Effector memory CD4-positive, alpha-beta T cell (primary cell): ENCODE measurements at regions not wholly inside any gene's neighbourhood (a gene's known extent, or its start where the extent isn't known, plus 50 kb on each side); places are given as distances from the start of the nearest gene placed in this dataset.

Experiments used
- DNase-seq, 3 donors: peaks; one replicate each; pipeline ENCODE4 v3.0.0-alpha.2; 2020
- H3K27ac ChIP-seq: 2 replicates; pipeline ENCODE4 v1.7.0; 2013; ENCODE audit warnings: mild to moderate bottlenecking, low read length, moderate library complexity; ENCODE audit not compliant: insufficient read depth, poor library complexity, severe bottlenecking
- H3K27me3 ChIP-seq: replicated peaks from 2 replicates; pipeline ENCODE4 v1.7.0; 2013; ENCODE audit warnings: mild to moderate bottlenecking, low read length; ENCODE audit not compliant: insufficient read depth, control insufficient read depth, poor library complexity, severe bottlenecking
- H3K36me3 ChIP-seq: 2 replicates; pipeline ENCODE4 v1.7.0; 2013; ENCODE audit warnings: mild to moderate bottlenecking, low read length, moderate library complexity; ENCODE audit not compliant: control insufficient read depth, insufficient read depth
- H3K4me1 ChIP-seq: 2 replicates; pipeline ENCODE4 v1.7.0; 2013; ENCODE audit warnings: low read length, mild to moderate bottlenecking; ENCODE audit not compliant: control insufficient read depth, insufficient read depth, poor library complexity, severe bottlenecking
- H3K4me3 ChIP-seq: 2 replicates; pipeline ENCODE4 v1.7.0; 2013; ENCODE audit warnings: low read length, low read depth, mild to moderate bottlenecking; ENCODE audit not compliant: insufficient read depth, poor library complexity, severe bottlenecking
- H3K9me3 ChIP-seq: 2 replicates; pipeline ENCODE4 v1.7.0; 2013; ENCODE audit warnings: mild to moderate bottlenecking, low read length, moderate library complexity; ENCODE audit not compliant: control insufficient read depth

DNA sequence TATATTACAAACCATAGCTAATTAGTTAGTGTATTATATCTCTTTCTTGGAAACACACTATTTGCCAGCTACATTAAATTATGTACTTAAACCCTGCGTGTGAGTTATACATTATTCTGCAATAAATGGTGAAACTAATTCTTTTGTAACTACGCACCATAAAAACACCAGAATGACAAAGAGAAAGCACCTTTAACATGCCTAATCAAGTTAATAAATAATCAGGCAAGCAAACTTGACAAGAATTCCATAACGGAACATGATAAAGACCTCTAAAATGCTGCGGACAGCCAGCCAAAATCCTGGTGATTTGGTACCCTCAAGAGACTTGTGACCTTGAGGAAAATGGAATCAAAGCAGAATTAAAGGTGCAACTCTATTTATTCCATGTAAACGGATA is 375.3 kb upstream of the KITLG start:
- Histone ChIP-seq H3K27ac (no peak overlapping the region), H3K4me1 (no peaks in the 10 kb centered on the region)
- no peak for DNase-seq

DNA sequence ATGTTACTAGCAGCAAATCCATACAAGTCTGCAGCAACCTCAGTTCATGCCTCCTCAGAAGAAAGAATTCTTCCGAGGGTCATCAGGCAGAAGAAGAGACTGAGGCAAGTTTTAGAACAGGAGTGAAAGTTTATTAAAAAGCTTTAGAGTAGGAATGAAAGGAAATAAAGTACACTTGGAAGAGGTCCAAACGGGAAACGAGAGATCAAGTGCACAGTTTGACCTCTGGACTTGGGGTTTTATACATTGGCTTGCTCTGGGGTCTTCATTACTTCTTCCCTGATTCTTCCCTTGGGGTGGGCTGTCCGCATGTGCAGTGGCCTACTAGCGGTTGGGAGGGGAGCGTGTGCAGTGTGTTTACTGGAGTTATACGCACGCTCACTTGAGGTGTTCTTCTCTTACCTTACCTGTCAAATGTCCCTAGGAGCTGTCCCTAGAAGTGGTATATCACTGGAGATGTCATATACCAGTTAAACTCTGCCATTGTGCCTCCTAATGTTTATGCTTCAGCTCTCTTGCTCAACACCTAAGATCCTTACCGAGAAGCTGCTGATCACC is 372.8 kb upstream of the KITLG start:
- no peak overlapping the region for H3K27ac ChIP-seq
- H3K9me3 ChIP-seq: no peaks in the 10 kb centered on the region
- H3K4me1 ChIP-seq: no peaks in the 10 kb centered on the region
- no peaks in the 10 kb centered on the region for H3K27me3 ChIP-seq
- no peak for DNase-seq
- H3K36me3 ChIP-seq: no peaks in the 10 kb centered on the region
- no peak overlapping the region for H3K4me3 ChIP-seq

More for the DNA sequence above, 375.3 kb upstream of the KITLG start:
- Histone ChIP-seq H3K9me3 (no peaks in the 10 kb centered on the region), H3K27me3 (no peaks in the 10 kb centered on the region), H3K4me3 (no peak overlapping the region), H3K36me3 (no peaks in the 10 kb centered on the region)

DNA sequence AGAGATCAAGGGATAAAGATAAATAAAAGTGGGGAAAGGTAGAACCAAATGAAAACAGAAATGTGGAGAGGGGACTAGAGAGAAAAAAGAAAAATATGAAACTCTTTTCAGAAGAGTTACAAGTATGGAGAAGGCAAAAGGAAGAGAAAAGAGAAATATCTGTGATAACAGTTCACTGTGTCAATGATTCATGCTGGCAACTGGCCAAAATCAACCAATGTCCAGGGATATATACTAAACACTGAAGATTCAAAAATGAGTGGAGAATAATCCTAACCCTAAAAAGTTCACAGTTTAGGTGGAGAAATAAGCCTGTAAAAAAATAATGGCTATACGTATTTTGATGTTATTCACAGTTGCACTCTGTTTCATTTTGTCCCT is 372.3 kb upstream of the KITLG start:
- H3K36me3 ChIP-seq: no peaks in the 10 kb centered on the region
- no peak for DNase-seq
- H3K27ac ChIP-seq: no peak overlapping the region
- H3K9me3 ChIP-seq: no peaks in the 10 kb centered on the region
- no peaks in the 10 kb centered on the region for H3K4me1 ChIP-seq
- no peaks in the 10 kb centered on the region for H3K27me3 ChIP-seq
- H3K4me3 ChIP-seq: no peak overlapping the region

DNA sequence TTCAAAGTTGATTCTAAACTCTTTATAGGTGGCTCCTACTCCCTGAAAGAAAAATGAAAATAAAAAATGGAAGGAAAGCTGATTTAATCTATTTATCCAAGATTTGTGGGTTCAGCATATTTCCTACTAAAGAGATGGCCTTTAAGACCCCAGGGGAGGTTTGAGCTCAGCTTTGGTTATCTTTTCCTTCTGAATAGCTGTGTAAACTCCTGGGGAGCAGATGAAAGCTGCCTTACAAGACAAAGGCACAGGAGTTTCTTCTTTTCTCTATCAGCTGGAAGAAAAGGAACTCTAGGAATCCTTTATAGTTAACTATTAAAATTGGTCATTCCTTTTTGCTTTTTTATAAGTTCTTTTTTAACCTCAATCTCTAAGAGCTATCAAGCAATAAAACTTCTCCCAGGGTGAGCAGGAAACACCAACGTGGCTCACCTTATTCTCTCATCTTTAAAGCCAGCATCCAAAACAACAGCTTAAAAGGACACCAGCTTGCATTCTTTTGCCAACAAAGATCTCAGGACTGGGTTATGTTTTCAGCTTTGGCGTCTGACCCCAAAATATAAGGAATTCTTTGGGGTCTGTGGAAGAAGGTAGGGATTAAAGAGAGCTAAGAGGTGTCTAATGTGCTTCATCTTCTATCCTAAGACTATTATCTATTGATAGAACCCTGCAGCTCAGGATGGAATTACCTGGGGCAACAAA is 371.7 kb upstream of the KITLG start:
- H3K27me3 ChIP-seq: no peaks in the 10 kb centered on the region
- no peaks in the 10 kb centered on the region for H3K9me3 ChIP-seq
- H3K4me1 ChIP-seq: no peaks in the 10 kb centered on the region
- no peak overlapping the region for H3K4me3 ChIP-seq
- no peaks in the 10 kb centered on the region for H3K36me3 ChIP-seq
- no peak overlapping the region for H3K27ac ChIP-seq
- no peak for DNase-seq

DNA sequence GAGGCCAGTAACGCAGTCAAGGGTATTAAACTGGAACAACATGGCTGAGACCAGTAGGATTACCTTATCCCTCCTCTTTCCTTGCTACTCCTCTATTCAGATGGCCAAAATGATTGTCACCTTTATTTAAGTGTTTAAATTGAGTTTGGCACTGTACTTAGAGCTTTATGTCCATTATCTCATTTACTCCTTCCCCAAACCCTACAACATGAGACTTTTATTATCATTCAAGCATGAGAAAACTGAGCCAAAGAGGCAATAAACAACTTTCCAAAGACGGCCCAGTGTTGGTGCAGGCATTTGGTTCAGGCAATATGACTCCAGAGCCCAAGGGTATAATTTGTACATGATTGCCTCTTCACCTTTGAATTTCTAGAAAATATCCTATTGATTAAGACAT is 370.9 kb upstream of the KITLG start:
- Histone ChIP-seq H3K4me1 (no peaks in the 10 kb centered on the region), H3K9me3 (no peaks in the 10 kb centered on the region), H3K27me3 (no peaks in the 10 kb centered on the region), H3K4me3 (no peak overlapping the region), H3K27ac (no peak overlapping the region), H3K36me3 (no peaks in the 10 kb centered on the region)
- no peak for DNase-seq

DNA sequence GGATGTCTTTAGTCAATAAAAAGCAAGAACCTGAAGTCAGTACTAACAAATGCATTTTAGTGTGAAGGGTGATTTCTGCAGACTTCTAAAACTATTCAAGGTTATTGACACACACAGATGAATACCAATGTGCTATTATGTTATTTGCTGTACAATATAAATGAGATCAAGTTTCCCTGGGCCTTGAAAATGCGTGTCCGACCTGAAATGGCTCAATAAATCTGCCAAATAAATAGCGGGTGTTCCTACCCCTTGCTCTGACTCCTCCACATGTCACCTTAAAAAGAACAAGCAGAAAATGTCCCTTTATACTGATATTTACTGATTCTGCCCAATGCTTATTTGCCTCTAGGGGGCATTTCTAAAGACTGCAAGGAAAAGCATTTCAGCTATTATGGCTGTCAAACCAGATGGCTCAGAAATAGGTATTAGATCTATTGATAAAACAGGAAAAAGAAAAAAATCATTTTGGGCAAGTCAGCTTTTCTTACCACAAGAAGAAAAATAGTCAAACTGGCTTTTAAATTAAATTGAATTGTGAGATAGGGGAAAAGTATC is 367.3 kb upstream of the KITLG start:
- no peak overlapping the region for H3K27ac ChIP-seq
- DNase-seq: no peak

DNA sequence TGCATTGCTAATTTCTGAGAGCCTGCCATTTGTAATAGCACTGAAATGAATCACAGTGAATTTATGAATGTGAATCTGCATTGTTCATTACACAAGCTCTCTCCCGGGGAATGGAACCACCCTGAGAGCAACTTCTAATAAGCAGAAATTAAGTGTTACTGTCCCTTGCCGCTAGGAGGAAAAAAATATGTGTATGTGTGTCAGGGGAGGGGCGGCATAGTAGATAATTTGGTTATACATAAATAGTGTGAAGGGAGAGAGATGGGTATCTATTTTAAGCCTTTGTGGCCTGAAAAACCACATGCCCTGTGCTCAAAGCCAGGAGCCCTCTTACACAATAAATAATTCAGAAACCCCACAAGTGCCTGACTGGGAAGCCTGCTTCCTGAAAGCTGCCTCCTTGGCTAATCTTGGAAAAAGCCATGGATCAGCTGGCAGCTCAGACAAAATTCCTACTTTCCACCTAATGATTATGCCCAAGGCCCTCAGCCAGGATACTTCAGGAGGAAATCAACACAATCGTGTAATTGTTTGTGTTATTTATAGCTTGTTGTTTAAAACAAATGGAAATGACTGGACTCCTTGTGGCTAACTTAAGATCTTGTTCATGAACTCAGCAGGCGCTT is 366.2 kb upstream of the KITLG start:
- Histone ChIP-seq H3K36me3 (no peaks in the 10 kb centered on the region), H3K27ac (no peak overlapping the region)
- DNase-seq: no peak

More for the DNA sequence above, 367.3 kb upstream of the KITLG start:
- Histone ChIP-seq H3K27me3 (no peaks in the 10 kb centered on the region), H3K9me3 (no peaks in the 10 kb centered on the region), H3K36me3 (no peaks in the 10 kb centered on the region), H3K4me3 (no peak overlapping the region), H3K4me1 (no peaks in the 10 kb centered on the region)

DNA sequence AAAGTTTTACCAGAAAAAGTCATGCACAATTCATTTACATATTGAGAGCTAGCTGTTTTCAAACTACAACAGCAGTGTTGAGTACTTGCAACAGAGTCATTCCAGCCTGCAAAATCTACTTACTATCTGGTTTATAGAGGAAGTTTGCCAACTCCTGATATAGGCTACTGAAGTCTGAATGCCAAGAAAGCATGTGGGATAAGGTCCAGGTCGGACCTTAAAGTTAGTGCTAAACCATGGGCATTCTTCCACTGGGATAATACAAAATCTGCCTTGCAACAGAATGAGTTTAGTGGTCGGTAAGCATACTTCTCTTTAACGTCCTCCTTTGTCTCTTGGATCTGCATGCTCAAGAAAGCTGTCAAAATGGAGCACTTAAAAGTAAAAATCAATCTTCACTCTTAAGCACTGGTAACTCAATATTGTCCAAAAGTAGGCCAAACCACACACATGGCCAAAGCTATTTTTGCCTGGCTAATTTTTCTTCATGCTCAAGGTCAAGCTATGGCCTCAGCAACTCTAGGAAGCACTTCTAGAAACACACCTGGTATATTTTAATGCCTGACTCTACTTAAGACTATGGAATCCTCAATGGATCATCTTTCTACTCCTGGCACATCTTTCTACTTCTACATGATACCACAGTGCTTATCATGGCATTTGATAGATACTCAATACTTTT is 364.9 kb upstream of the KITLG start:
- H3K4me3 ChIP-seq: no peak overlapping the region
- no peaks in the 10 kb centered on the region for H3K9me3 ChIP-seq
- H3K36me3 ChIP-seq: no peaks in the 10 kb centered on the region
- no peak overlapping the region for H3K27ac ChIP-seq
- DNase-seq: no peak
- H3K4me1 ChIP-seq: no peaks in the 10 kb centered on the region
- H3K27me3 ChIP-seq: no peaks in the 10 kb centered on the region

More for the DNA sequence above, 366.2 kb upstream of the KITLG start:
- H3K4me3 ChIP-seq: no peak overlapping the region
- H3K4me1 ChIP-seq: no peaks in the 10 kb centered on the region
- no peaks in the 10 kb centered on the region for H3K27me3 ChIP-seq
- no peaks in the 10 kb centered on the region for H3K9me3 ChIP-seq

DNA sequence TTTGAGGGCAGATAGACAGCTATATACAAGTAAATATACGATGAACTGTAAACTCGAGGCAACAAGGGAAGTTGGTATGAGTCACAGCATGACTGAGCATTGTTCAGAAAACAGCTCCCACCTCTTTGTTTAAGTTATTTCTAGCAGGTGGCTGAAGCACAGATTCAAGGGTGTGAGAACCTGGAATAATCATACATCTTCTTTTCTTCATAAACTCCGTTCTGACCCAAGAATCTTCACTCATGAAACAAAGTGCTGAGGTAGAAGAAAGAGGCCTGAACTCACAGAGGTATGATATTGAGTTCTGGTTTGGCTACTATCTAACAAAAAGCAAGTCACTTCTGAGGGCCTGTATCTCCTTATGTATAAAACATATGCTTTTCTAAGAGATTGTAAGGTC is 364.1 kb upstream of the KITLG start:
- no peak overlapping the region for H3K4me3 ChIP-seq
- H3K27me3 ChIP-seq: no peaks in the 10 kb centered on the region
- no peaks in the 10 kb centered on the region for H3K9me3 ChIP-seq
- H3K27ac ChIP-seq: no peak overlapping the region
- no peaks in the 10 kb centered on the region for H3K4me1 ChIP-seq
- H3K36me3 ChIP-seq: no peaks in the 10 kb centered on the region
- DNase-seq: no peak

DNA sequence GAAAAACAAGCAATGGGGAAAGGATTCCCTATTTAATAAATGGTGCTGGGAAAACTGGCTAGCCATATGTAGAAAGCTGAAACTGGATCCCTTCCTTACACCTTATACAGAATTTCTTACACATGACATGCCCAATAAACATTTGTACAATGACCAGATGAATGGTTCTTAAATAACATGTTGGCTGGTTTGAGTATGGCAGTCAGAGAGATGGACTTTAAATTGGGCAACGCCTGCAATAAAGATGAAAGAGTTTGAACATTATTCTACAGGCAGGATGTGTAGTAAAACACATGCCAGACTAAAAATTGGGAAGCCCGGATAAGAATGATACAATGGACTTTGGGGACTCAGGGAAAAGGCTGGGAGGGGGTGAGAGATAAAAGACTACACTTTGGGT is 360.6 kb upstream of the KITLG start:
- Histone ChIP-seq H3K27ac (no peak overlapping the region), H3K4me1 (no peaks in the 10 kb centered on the region), H3K27me3 (no peaks in the 10 kb centered on the region), H3K9me3 (no peaks in the 10 kb centered on the region), H3K36me3 (no peaks in the 10 kb centered on the region), H3K4me3 (no peak overlapping the region)
- DNase-seq: no peak
